Stimulated activated CD8-positive, alpha-beta memory T cell treated with anti-CD3 and anti-CD28 coated beads, Interleukin-4, amount 100 ng/mL, for 24 hours (primary cell): ENCODE measurements at regions not wholly inside any gene's neighbourhood (a gene's known extent, or its start where the extent isn't known, plus 50 kb on each side); places are given as distances from the start of the nearest gene placed in this dataset.
"Not testable (repeated sequence)": the region's sequence is repeated elsewhere in the genome, so short reads cannot be mapped to it uniquely, and the experiment has no call there.

Experiments used
- DNase-seq: peaks from one replicate; pipeline ENCODE4 v3.0.0-alpha.2; 2020; ENCODE audit warnings: low read depth

DNA sequence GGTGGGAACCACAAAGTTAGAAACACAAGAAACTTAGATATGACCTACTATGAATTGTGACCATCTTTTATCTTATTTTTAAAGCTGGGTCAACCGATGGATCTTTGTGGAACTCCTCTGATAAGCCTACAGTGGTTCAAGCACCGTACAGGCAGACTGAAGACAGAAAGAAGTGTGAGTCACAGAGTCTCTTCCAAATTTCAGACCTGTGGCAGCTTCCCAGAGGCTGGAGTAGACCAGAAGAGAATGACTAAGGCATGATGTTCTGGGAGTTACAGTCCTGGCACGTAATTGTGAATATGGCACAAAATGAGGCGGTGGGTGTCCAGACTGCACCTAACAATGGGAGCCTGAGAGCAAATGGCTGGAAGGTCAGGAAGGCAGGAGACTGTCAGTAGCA, 70.0 kb downstream of the LMO4 start:
- no peak for DNase-seq

DNA sequence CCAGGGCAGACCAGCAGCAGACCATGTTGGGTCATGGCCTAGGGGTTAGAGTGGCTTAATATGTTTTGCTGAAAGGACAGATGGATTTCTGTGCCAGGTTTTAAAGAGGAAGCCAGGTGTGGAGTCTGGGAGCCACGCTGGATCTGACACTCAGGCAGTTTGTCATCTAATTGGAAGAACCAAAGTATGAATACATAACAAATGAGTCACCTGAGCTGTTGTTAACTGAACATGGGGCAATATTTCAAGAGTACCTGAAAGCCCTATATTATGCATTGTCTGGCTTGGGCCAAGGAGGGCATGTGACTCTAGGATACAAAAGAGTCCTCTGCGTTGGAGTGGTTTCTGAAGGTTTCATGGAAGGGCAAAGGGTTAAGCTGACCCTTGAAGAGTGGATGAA, 70.6 kb downstream of the LMO4 start:
- DNase-seq = no peak

DNA sequence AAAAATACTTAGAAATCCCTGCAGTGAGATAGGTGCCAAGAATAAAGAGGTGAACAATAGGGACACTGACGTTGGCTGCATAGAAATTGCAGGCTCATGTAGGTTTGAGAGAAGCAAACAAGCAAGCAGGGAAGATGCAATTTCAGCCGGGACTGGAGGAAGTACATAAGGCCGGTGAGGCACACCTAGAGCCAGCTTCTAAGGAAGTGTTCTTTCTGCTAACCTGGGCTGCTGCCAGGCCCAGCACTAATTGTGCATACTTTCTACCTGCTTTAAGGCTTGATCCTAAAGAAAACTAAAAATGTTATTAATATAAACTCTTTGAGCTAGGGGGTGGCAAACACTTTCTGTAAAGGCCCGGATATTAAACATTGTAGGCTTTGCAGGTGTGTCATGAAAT, 71.0 kb downstream of the LMO4 start:
- no peak for DNase-seq

DNA sequence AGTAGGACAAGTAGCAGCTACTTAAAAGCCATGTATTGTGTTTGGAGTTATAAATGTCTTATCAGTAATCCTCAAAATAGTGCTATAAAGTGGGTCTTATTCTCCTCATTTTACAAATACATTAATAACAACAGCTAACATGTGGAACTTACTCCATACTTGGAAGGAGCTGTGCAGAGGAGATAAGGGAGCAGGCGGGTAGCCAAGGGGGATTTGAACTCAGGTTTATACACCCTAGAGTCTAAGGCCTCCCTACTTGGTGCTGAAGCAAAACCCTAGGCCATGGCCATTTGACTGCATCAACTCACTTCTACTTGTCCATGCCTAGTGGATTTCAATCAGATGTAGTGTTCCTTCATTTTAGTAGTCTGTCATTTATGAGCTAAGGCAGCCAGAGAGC, 72.1 kb downstream of the LMO4 start:
- DNase-seq = no peak

DNA sequence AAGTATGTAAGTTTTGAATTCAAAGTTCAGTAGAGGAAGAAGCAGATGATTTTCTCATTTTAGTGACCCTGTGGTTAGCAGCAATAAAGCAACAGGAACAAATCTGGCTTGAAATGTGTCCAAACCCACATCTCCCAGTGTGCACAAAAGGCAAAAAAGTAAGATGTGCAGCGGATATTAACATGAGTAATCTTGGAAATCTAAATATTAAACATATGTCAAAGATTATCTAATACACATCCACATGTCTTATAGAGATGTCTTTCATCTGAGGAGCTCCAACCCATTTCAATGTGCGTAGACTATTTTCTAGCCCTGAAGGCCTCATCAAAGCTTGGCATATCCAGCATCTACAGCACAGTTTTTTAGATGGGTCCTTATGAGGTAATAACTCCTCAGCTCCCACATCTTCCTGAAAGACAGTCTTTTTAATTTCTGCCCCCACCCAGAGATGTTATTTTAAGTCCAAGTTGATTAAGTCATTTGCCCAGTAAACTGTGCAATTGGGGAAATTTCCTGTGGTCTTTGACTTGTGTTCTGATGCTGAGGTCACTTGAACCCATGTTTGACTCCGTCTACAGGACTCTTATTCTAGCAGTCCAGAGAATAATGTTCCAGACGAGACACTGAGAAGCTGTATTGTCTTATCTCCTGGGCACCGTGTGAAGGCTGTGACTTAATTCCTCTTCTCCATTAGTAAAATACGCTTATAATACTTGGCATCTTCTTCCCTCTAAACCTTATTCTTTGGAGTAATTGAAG, 73.7 kb downstream of the LMO4 start:
- no peak for DNase-seq

DNA sequence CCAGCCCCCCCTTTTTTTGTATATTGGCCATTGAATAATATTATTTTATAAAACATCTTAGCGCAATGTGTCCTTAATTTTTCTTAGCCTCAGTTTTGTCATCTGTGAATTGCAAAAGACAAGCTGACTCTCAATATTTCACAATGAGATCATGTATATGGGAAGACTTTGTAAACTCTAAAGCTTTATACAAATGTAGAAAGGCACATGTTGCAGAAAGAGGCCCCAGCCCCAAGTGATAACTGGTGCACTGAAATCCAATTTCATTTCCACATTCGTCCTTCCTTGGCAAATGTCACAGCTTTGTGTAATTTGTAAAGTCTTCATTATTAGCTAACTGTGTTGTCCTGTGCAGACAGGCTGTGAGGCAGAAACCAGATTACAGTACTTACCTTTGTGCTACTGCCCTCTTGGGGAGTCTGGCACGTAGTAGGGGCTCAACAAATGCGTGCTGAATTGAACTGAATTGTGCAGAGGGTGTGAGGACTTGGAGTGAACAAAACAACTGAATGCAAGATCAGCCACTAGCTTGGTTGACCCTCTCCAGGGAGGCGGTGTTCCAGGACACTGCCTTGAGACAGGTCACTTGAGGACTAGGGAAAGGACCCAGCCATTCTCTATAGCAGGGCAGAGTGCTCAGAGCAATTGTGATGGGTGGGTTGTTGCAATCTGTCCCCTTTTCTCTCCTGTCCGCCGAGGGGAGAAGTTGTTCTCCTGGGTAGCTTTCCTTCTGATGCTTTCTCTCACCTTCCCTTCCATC, 74.6 kb downstream of the LMO4 start:
- DNase-seq = no peak

DNA sequence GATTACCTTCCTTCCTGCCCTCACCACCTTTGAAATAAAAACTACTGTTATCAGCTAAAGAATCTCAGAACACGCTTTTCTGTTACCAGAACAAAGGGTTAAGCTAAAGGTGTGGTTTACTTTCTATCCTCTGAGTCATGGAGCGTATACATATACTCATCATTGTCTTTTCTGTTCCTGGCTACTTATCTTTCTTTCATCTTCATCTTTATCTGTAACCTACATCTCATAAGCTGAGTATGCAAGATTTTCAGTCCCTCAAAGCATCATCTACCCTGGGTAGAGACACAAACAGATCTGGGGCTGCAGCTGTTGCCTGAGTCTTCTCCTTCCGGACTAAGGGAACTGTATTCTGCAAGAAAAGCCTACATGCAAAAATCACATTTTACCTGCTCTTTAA, 75.6 kb downstream of the LMO4 start:
- DNase-seq = no peak

DNA sequence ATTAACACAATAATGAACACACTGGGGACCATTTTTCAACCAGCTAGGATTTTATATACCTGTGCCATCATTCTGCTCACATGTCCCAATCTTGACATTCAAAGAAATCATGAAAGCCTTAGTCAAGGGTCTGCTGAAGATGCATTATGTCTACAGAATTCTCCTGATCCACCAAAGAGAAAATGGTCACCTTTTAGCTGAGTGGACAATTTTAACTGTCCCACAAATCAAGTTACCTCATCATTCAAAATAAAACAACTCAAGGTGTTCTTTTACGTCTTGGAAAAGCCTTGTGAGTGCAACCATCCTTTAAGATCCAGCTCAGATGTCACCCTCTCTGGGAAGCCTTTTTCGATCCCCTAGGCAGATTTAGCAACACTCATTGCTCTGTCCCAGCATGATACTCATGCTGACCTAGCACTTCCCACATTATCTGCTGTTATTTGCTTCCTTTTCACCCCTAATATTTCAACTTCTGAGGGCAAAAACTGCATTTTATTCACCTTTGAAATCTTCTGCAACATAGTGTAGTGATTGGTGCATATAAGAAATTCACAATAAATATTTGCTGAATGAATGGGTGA, 80.1 kb downstream of the LMO4 start:
- no peak for DNase-seq

DNA sequence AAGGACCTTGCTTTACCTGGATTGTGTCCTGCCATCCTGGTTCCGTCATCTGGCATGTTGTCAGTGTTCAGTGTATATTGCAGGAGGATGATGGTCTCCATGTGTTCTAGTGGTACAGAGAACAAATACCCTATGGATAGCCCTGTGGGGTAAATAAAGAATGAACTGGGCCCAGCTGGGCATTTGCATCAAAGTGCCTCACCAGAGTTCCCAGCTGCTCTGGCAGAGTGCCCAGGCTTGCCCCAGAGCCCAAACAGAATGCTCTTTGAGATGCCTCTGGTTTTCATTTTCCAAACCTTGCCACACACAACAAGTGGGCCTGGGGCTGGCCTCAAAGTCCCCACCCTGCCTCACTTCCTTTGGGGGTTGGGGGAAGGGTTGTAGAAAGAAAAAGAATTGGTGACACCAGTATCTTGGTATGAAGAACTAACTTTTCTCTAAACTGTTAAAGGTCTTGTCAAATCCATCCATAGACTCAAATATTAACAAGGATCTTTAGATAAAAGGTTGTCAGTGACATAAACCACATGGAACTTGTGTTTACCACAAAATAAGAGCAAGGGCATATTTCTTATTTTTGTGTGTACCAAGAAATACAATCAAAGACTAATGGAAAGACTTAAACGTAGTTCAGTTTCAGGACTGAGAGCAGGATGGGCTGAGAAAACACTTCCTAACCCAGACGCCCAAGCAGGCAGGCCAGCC, 82.2 kb downstream of the LMO4 start:
- DNase-seq = no peak

DNA sequence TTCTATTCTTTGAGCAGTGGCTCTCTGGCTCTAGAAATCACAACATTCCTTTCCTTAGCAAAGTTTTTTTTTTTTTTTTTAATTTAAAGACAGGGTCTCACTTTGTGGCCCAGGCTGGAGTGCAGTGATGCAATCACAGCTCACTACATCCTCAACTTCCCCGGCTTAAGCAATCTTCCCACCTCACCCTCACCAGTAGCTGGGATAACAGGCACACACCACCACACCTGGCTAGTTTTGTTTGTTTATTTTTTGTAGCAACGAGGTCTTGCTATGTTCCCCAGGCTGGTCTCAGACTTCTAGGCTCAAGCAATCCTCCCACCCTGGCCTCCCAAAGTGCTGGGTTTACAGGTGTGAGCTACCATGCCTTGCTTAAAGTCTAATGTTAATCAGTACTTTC, 85.2 kb downstream of the LMO4 start:
- DNase-seq = not testable (repeated sequence)

DNA sequence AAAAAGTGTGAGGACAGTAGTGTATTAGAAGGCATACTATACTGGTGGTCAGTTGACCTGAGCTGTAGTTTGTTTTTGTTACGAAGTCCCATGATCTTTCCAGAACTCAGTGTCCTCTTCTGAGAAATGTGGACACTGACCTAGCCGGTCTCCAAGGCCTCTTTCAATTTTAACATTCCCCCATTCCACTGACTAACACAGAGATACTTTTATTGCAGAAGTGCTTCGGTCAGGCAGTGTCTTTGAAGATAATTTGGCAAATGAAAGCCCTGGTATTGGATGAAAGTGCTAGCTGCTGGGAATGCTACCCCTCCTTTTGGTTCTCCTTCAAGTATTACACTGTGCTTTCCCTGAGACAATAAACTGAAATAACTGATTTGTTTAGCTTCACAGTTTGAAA, 89.4 kb downstream of the LMO4 start:
- no peak for DNase-seq

DNA sequence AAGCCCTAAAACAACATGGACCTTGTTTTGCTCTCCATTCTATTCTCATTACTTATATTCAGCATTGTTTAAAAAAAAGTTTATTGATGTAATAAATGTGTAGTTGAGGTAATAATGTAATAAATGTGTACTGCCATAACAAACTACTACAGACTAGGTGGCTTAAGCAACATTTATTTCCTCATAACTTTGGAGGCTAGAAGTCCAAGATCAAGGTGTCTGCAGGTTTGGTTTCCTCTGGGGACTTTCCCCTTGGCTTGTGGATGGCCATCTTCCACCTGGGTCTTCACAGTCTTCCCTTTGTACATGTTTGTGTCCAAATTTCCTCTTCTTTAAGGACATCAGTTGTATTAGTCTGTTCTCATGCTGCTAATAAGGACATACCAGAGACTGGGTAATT, 93.1 kb downstream of the LMO4 start:
- DNase-seq = no peak

DNA sequence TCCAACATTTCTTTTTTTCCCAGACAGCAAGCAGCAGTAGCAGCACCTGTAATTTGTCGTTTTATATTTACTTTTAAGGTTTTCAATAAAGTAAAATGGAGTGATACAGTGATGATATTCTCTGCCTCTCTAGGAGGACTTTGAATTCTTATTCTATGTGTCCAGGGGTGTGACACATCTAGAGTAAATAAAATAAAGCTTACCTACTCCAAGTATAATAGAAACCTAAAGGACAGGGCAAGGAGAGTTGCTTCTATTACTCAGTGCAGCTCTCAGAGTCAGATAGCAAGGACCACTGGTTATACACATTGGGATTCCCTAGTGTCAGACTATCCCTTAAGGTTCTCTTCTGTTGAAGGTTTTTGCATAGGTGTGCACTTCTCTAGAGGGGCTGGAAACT, 95.9 kb downstream of the LMO4 start:
- DNase-seq = no peak

DNA sequence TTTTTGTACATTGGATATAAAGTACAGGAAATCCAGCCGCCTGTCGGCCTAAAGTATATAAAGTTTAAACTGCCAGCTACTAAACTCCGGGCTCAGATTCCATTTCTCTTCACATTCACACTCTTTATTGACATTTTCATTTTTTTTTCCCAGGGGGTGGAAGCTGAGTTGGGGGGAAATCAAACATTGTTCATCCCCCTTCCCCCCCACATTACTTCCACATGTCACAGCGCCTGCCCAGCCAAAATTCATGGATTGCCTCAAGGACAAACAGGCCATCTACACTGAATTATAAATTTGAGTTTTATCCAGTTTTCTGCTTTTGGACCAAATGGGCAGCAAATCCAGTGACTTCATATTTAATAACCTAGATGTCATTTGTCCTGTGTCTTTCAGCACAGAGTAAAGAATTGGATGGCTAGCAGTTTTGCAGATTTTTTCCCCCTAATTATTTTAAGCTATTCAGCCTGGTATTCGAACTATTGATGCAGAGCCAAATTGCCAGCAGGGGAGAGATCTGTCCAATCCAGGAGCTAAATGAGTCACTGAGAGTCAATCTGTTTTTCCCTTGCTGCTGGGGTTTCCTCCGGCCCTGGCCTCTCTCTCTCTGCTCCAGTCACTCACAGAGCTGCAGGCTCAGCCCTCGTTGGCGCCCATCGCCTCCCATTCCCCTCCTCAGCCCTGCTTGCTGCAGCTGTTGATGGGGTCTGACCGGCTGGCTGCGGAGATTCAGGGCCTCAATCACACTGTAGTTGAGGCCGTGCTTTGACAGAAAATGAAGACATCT, 98.0 kb downstream of the LMO4 start:
- DNase-seq = no peak

DNA sequence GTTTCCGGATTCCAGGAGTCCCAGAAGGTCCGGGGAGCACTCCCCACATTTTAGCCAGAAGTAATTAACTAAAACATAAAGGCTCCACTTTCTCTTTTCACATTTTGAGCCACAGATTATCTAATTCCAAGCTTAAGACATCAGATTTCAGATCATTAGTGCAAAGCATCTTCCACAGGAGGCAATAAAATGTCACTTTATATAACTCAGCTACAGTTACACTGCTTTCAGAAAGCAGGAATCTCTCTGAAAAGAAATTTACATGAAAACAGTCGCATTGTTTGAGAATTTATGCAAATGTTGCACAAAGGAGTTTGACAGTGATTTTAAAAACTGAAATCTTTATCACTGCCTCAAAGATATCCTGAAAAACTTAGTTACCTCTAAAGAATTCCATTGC, 99.7 kb downstream of the LMO4 start:
- DNase-seq = no peak

DNA sequence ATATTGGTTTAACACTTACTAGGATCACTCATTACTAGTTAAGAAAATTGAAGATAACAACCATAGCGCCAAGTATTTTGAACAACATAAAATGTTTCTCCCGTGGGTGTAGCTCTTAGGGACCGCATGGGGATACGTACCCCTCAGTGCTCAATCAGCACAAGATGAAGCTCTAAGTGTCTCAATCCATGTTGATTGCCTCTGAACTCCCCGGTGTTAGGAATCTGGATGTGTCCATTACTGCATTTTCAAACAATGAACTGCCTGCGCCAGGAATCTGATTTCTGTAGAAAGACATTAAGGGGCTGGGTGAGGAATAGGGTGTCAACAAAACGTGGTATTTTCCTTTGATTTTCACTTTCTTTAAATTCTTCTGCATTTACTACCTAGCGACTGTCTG, 100.2 kb downstream of the LMO4 start:
- DNase-seq = no peak

DNA sequence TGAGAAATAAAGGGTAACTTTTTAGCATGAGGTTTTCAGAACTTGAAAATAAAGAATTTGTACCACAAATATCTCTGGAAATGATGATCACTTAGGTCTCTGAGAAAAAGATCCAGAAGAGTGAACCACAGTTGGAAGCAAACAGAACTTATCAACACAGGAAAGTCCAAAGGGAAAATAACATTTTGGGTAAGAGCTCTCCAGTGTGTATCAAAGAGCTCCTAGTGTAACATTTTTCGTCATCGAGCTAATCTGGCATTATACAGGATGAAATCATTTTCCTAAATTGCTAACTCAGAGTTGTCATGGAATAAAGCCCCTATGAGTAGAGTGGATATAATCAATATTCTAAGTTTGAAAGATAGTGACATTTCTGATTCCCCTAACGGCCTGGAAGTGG, 104.0 kb downstream of the LMO4 start:
- DNase-seq = no peak

DNA sequence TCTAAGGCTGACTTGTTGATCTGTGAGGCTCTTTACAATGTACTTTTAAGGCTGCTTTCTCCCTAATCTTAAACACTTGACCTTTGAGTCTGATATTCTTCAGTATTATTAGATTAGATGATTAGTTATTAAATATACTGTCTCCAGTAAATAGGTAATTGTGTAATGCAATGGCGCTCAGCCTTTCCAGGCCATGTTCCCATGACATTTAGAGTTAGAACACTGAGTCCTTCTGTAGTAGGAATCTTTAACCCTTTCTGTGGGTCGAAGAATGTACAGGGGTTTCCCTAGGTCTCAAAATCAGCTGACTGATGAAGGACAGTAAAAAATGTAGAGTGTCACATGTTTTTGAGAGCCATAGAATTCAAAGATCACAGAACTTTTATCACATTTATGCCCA, 104.4 kb downstream of the LMO4 start:
- DNase-seq = not testable (repeated sequence)

DNA sequence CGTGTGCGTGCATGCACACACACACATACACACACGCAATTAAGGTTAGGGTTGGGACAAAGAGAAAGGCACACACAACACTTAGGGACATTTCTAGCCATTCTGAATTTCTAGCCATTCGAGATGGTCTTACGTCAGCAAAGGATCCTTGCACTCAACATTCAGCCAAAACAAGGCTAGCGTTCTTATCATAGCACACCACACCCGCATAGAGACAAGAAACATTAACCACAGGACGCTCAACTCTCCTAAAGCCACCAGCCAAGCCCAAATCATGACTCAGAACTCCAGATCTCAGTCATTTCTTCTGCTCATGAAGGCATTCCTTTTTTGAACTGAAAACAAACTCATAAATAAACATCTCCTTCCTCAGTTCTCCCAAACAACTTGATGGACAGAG, 106.8 kb downstream of the LMO4 start:
- no peak for DNase-seq

DNA sequence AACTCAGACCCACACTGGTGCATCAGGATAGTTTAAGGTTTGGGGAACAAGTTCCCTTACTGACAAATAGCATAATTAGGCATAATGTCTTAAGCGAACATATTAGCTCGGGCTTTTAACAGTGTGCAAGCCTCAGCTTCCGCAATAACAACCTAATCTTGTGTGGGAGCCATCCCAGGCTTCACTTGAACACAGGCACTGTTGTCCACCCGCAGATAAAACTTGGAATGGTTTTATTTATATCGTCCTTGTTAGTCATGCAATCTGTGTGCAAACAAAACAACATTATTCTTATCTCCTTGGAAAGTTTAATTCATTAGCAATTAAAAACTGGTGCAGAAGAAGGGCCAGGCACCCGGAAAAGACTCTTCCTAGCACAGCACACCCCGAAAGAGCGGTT, 107.4 kb downstream of the LMO4 start:
- DNase-seq = not testable (repeated sequence)

DNA sequence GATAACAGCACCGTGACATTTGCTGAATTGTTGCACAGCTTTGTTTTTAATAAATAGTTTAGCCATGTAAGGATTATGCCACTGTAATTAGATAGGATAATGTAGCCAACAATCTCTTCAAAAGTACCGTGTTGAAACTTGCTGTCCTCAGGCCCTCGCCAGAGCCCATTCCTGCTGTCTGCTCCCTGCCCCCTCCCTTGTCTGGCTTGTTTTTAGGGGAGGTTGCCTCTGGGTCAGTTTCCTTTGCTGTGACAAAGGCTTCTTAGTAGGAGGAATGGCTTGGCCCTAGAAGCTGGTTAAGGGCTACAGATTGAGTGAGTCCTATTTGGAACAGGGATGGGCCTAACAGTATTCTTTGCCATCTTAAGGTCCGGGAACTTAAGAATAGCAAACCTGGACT, 107.9 kb downstream of the LMO4 start:
- no peak for DNase-seq

DNA sequence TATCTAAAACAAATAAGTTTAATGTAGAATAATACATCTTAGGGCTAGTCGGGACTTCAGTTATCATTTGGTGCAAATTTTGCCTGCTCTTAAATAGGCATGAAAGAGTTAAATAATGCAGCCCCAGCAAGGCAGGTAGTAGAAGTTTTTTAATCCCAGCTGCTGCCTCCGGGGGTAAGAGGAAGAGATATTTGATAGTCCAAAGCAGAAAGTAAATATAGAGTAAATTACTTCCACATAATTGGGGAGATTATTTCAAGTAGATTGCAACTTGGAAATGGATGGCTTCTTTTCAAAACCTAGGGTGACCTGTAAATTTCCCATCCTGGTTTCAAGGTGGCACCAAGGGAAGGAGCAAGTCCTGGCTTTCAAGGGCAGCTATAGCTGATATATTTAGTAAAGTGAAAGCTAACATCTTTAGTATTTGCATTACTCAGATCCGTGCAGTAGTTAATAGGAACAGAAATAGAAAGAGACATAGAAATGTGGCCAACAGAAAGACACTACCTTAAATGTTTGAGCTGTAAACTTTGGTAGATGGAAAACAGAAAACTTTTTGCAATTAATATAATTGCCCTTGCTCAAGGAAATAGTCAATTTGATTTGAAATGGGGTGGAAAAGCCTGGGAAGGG, 109.1 kb downstream of the LMO4 start:
- DNase-seq = no peak
